ENCODE measurements at regions not wholly inside any gene's neighbourhood (a gene's known extent, or its start where the extent isn't known, plus 50 kb on each side); places are given as distances from the start of the nearest gene placed in this dataset.

- TF ChIP-seq, protein P1, sequence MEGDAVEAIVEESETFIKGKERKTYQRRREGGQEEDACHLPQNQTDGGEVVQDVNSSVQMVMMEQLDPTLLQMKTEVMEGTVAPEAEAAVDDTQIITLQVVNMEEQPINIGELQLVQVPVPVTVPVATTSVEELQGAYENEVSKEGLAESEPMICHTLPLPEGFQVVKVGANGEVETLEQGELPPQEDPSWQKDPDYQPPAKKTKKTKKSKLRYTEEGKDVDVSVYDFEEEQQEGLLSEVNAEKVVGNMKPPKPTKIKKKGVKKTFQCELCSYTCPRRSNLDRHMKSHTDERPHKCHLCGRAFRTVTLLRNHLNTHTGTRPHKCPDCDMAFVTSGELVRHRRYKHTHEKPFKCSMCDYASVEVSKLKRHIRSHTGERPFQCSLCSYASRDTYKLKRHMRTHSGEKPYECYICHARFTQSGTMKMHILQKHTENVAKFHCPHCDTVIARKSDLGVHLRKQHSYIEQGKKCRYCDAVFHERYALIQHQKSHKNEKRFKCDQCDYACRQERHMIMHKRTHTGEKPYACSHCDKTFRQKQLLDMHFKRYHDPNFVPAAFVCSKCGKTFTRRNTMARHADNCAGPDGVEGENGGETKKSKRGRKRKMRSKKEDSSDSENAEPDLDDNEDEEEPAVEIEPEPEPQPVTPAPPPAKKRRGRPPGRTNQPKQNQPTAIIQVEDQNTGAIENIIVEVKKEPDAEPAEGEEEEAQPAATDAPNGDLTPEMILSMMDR (conservative IDR thresholded peaks at IDR 0.05; ENCODE audit: low read depth in 2 of 2): no peak
- TF ChIP-seq CREB1 (CRISPR knock-in tag; IDR thresholded peaks at IDR 0.05; ENCODE audit: low read depth): no peak
- no peak for TF ChIP-seq EZH2 (IDR thresholded peaks at IDR 0.05; ENCODE audit: low read depth, unreplicated experiment)
- TF ChIP-seq, protein P2, sequence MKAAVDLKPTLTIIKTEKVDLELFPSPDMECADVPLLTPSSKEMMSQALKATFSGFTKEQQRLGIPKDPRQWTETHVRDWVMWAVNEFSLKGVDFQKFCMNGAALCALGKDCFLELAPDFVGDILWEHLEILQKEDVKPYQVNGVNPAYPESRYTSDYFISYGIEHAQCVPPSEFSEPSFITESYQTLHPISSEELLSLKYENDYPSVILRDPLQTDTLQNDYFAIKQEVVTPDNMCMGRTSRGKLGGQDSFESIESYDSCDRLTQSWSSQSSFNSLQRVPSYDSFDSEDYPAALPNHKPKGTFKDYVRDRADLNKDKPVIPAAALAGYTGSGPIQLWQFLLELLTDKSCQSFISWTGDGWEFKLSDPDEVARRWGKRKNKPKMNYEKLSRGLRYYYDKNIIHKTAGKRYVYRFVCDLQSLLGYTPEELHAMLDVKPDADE (IDR thresholded peaks at IDR 0.05): no peak
- no peak for TF ChIP-seq REST (IDR thresholded peaks at IDR 0.05; ENCODE audit: unreplicated experiment)
- TF ChIP-seq POLR2AphosphoS5 (IDR thresholded peaks at IDR 0.05; ENCODE audit: low read depth): no peak
- TF ChIP-seq EZH2phosphoT487 (IDR thresholded peaks at IDR 0.05; ENCODE audit: unreplicated experiment): no peak
- TF ChIP-seq NANOG (IDR thresholded peaks at IDR 0.05; ENCODE audit: borderline replicate concordance): no peak
- no peak for TF ChIP-seq ZNF114 (CRISPR knock-in tag; IDR thresholded peaks at IDR 0.05)
- TF ChIP-seq ZNF462 (CRISPR knock-in tag; IDR thresholded peaks at IDR 0.05): no peak
- TF ChIP-seq JUNB (IDR thresholded peaks at IDR 0.05; ENCODE audit: unreplicated experiment): no peak
Measured at GRCh38 chr13:61760102-61760501, 344.5 kb upstream of the PCDH20 start.

Data from GM23338 (cell line).